ENCODE measurements at regions not wholly inside any gene's neighbourhood (a gene's known extent, or its start where the extent isn't known, plus 50 kb on each side); places are given as distances from the start of the nearest gene placed in this dataset.
"Not testable (repeated sequence)": the region's sequence is repeated elsewhere in the genome, so short reads cannot be mapped to it uniquely, and the experiment has no call there.

DNA sequence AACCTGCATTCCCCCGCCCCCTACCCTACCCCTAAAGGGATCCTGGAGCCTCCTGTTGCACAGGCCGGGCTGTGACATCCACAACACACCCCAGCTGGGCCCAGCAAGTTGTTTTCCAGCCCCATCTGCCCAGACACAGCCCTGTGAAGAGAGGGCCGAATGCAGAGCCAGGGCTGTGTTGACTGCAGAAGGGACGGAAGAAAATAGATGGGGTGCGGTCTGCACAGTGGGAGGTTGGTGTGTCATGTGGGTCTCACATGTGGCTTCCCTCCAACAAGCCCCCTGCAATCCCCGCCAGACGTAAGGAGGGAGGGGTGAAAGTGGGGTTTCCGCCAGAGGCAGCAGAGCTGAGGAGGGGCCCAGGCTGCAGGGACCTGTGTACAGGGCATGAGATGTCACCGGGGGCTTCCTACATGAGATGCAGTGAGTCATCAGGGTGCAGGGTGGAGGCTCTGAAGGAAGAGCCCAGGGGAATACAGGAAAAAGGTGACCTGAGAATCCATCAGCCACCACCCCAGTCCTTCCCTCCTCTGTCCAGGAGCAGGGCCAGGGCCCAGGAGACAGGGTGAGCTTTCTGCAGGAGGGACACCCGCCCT lies 60.2 kb upstream of the SULF2 start:
- not testable (repeated sequence) for DNase-seq (ENCODE audit: low read depth in 2 of 2)

DNA sequence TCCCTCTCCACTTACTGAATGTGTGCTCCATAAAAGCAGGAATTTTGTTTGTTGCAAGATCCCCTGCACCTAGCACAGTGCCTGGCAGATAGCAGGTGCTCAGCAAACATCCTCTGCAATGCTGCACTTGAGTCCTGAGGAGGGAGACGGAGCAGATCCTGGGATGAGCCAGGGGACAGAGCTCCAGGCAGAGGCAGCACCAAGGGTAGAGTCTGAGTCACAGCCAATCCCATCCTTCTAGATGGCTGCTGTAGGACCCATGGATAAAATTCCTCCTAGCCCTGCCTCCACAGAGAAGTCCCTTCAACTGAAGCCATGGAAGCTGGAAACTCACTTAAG lies 59.3 kb upstream of the SULF2 start:
- not testable (repeated sequence) for DNase-seq (ENCODE audit: low read depth in 2 of 2)

DNA sequence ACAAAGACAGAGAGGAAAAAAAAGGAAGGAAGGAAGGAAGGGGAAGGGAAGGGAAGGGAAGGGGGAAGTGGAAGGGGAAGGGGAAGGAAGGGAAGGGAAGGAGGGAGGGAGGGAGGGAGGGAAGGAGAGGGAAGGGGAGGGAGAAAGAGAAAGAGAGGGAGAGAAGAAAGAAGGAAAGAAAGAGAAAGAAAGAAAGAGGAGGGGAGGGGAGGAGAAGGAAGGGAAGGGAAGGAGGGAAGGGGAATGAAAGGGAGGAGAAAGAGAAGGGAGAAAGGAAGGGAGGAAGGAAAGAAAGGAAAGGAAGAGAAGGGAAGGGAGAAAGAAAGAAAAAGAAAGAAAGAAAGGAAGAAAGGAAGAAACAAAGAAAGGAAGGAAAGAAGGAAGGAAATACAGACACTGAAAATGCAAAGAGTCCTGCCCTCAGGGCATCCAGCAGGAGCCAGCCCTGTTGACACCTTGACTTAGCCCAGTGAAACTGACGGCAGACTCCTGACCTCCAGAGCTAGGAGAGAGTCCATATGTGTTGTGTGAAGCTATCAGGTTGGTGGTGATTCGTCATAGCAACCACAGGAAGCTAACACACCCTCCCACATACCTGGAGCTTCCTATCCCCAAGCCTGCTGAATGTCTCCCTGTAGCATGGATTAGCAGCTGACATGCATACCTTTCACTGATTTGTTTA lies 58.7 kb upstream of the SULF2 start:
- no peak for DNase-seq (ENCODE audit: low read depth in 2 of 2)

DNA sequence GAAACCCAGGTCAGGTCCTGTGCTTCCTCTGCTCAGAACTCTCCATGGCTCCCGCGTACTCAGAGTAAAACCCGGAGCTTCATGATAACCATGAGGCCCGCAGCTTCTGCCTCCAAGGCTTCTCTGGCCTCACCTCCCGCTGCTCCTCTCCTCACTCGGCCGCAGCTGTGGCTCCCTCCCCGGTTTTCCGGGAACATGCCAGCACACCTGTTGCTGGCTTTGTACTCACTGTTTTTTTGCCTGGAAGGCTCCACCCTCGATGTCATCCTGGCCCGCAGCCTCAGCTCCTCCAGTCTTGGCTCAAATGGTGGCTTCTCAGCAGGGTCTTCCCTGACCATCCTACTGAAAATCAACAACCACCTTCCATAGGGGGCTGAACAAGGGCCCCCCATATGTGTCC lies 57.7 kb upstream of the SULF2 start:
- DNase-seq (ENCODE audit: low read depth in 2 of 2): not testable (repeated sequence)

DNA sequence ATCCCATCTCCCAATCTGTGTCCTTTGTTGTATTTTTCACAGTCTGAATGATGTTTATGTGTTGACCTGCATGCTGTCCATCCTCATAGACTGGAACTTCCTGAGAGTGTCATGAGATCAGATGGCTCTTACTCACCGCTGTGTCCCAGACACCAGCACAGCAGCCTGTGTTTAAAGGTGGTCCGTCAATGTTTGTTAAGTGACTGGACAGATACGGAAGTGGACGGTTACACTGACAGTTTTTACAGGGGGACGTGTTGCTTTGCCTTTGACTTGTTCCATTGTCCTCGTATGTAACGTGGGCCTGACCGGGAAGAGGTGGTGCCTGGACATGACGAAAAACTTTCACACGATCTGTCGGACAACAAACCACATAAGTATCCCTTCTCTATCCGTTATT lies 56.7 kb upstream of the SULF2 start:
- DNase-seq (ENCODE audit: low read depth in 2 of 2): not testable (repeated sequence)

DNA sequence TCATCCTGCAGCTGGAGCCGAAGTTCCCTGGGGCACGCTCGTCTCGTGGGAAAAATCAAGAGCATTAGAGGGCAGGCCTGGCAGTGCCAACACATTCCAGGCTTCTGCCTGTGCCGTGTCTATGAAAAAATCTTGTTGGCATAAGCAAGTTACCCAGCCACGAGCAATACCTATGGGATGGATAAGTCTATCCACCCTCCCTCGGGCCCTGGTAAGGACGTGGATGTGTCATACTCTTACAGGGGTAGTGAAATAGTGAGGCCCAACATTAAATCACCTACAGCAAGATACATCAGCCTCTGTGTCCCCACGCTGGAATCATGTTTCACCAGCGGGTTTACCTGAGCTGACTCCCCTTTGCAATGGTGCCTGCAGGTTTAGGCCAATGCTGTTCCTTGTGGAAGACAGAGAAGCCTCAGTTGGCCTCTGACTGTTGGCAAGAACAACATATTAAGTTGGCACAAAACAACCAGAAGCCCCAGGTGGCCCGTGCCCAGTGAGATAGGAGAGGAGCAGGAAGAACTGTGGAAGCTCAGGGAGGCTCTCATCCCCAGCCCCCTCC lies 51.1 kb upstream of the SULF2 start:
- not testable (repeated sequence) for DNase-seq (ENCODE audit: low read depth in 2 of 2)
